ENCODE measurements at regions not wholly inside any gene's neighbourhood (a gene's known extent, or its start where the extent isn't known, plus 50 kb on each side); places are given as distances from the start of the nearest gene placed in this dataset.

DNA sequence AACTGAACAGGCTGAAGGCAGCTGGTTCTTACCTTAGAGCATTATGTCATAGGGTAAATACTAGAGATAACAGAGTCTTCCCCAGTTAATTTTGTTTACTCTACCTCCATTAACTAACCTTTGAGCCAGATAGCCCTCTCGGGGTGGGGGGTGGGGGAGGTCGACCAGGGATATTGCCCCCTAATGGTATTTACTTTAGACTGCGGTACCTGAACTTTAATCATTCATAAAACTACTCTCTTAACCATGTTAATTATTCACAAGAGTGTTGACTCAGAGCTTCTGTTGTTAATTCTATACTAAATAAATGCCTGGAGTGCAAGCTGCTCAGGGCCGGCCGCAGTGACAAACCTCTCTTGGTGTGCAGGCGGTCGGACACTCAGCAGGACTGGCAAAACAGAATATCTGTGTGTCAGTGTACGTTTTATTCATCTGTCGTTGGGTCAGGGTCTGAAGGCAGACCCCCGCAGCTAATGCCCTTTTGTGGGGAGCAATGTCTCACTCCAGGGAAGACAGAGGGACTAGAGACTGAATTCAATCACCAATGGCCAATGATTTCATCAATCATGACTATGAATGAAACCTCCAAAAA lies 152.4 kb upstream of the COL21A1 start:
- no peak overlapping the region for H3K4me3 ChIP-seq (ENCODE audit: insufficient read length, low read depth)
- H3K27me3 ChIP-seq (ENCODE audit: insufficient read depth, insufficient read length): no peaks in the 10 kb centered on the region
- no peaks in the 10 kb centered on the region for H3K36me3 ChIP-seq (ENCODE audit: insufficient read depth, insufficient read length, low read length)
- DNase-seq (ENCODE audit: low read depth, low spot score): no peak
- no peak for TF ChIP-seq SUZ12 (IDR thresholded peaks at IDR 0.05; ENCODE audit: extremely low read depth, insufficient read depth, insufficient read length)
- TF ChIP-seq YY1 (IDR thresholded peaks at IDR 0.05; ENCODE audit: insufficient read depth, insufficient read length): no peak
- TF ChIP-seq ZNF274 (IDR thresholded peaks at IDR 0.05; ENCODE audit: low read depth, low read length): no peak
- no peaks in the 10 kb centered on the region for H3K4me1 ChIP-seq (ENCODE audit: insufficient read depth, insufficient read length)
- no peak overlapping the region for H3K9ac ChIP-seq (ENCODE audit: insufficient read length, low read depth)
- H3K9me3 ChIP-seq (ENCODE audit: insufficient read depth, low read length): no peaks in the 10 kb centered on the region

- no peaks in the 10 kb centered on the region for H3K27me3 ChIP-seq (ENCODE audit: insufficient read depth, insufficient read length)
- no peak for DNase-seq (ENCODE audit: low read depth, low spot score)
- H3K4me1 ChIP-seq (ENCODE audit: insufficient read depth, insufficient read length): no peaks in the 10 kb centered on the region
- no peak overlapping the region for H3K9ac ChIP-seq (ENCODE audit: insufficient read length, low read depth)
- no peaks in the 10 kb centered on the region for H3K9me3 ChIP-seq (ENCODE audit: insufficient read depth, low read length)
- no peak overlapping the region for H3K4me3 ChIP-seq (ENCODE audit: insufficient read length, low read depth)
- no peaks in the 10 kb centered on the region for H3K36me3 ChIP-seq (ENCODE audit: insufficient read depth, insufficient read length, low read length)
- TF ChIP-seq YY1 (IDR thresholded peaks at IDR 0.05; ENCODE audit: insufficient read depth, insufficient read length) (no peak), ZNF274 (IDR thresholded peaks at IDR 0.05; ENCODE audit: low read depth, low read length) (no peak), SUZ12 (IDR thresholded peaks at IDR 0.05; ENCODE audit: extremely low read depth, insufficient read depth, insufficient read length) (no peak)
These were observed 151.9 kb upstream of the COL21A1 start for GRCh38 chr6:56399250-56399671.

DNA sequence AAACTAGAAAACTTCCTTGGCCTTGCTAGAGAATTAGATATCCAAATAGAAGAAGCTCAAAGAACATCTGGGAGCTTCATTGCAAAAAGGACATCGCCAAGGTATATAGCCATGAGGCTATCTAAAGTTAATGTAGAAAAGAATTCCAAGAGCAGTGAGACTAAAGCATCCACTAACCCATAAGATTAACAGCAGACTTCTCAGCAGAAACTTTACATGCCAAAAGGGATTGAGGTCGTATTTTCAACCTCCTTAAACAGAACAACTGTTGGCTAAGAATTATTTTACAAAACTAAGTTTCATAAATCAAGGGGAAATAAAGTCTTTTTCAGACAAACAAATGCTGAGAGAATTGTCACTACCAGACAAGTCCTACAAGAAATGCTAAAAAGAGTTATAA lies 149.1 kb upstream of the COL21A1 start:
- Histone ChIP-seq H3K9ac (ENCODE audit: insufficient read length, low read depth) (no peak overlapping the region), H3K36me3 (ENCODE audit: insufficient read depth, insufficient read length, low read length) (no peaks in the 10 kb centered on the region), H3K27me3 (ENCODE audit: insufficient read depth, insufficient read length) (no peaks in the 10 kb centered on the region), H3K9me3 (ENCODE audit: insufficient read depth, low read length) (no peaks in the 10 kb centered on the region), H3K4me1 (ENCODE audit: insufficient read depth, insufficient read length) (no peaks in the 10 kb centered on the region), H3K4me3 (ENCODE audit: insufficient read length, low read depth) (no peak overlapping the region)
- DNase-seq (ENCODE audit: low read depth, low spot score): no peak
- TF ChIP-seq YY1 (IDR thresholded peaks at IDR 0.05; ENCODE audit: insufficient read depth, insufficient read length): no peak
- no peak for TF ChIP-seq SUZ12 (IDR thresholded peaks at IDR 0.05; ENCODE audit: extremely low read depth, insufficient read depth, insufficient read length)
- TF ChIP-seq ZNF274 (IDR thresholded peaks at IDR 0.05; ENCODE audit: low read depth, low read length): no peak

DNA sequence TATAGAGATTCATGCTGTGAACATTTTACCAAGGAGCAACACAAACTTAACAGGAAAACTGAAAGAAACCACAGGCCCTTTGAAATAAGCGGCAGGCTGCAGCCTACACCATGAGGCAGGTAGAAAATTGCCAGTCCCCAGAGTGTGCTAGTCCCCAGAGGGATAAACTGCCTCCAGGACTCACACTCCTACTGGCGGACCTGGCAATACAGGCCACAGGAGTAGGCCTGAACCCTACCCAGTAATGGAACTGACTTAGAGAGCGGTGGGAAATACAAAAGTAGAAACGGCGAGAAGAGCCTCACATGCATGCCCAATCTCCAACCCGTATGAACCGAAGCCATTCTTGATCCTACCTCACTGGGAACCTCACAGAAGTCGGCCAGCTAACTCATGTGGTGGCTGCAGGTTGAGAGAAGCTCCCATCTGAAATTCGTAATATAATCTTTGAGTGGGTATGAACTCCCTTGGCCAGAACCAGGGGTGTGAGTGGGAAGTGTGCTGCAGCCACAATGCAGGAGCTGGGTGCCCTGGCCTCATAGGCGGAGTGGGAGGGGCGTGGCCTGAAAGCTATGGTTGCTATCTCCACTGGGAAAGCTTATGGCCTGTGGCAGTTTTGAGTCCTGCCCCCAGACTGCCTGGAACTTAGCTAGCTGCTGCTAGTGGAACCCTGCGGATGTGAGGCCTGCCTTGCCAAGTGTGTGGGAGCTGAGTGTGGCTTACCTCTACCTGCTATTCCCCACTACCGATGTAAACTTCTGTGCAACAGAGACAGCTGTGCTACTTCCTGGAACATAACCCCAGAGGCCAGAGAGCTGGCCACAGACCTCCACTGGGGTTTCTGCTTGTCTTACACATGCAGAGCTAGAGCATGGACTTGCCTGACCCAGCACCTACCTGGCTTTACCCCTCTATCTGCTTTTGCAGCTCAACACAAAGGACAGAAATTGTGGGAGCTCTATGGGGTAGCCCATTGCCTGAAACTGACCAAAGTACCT lies 146.5 kb upstream of the COL21A1 start:
- no peak for DNase-seq (ENCODE audit: low read depth, low spot score)
- no peak overlapping the region for H3K9ac ChIP-seq (ENCODE audit: insufficient read length, low read depth)
- no peak for TF ChIP-seq SUZ12 (IDR thresholded peaks at IDR 0.05; ENCODE audit: extremely low read depth, insufficient read depth, insufficient read length)
- TF ChIP-seq YY1 (IDR thresholded peaks at IDR 0.05; ENCODE audit: insufficient read depth, insufficient read length): no peak
- TF ChIP-seq ZNF274 (IDR thresholded peaks at IDR 0.05; ENCODE audit: low read depth, low read length): no peak

GRCh38 chr6:56388415-56388755 lies 141.0 kb upstream of the COL21A1 start:
- no peak for TF ChIP-seq ZNF274 (IDR thresholded peaks at IDR 0.05; ENCODE audit: low read depth, low read length)
- TF ChIP-seq SUZ12 (IDR thresholded peaks at IDR 0.05; ENCODE audit: extremely low read depth, insufficient read depth, insufficient read length): no peak
- no peak for TF ChIP-seq YY1 (IDR thresholded peaks at IDR 0.05; ENCODE audit: insufficient read depth, insufficient read length)
- DNase-seq (ENCODE audit: low read depth, low spot score): no peak
- no peaks in the 10 kb centered on the region for H3K9me3 ChIP-seq (ENCODE audit: insufficient read depth, low read length)

More for the DNA sequence above, 146.5 kb upstream of the COL21A1 start:
- H3K4me3 ChIP-seq (ENCODE audit: insufficient read length, low read depth): no peak overlapping the region
- no peaks in the 10 kb centered on the region for H3K27me3 ChIP-seq (ENCODE audit: insufficient read depth, insufficient read length)
- H3K9me3 ChIP-seq (ENCODE audit: insufficient read depth, low read length): no peaks in the 10 kb centered on the region
- H3K4me1 ChIP-seq (ENCODE audit: insufficient read depth, insufficient read length): no peaks in the 10 kb centered on the region
- no peaks in the 10 kb centered on the region for H3K36me3 ChIP-seq (ENCODE audit: insufficient read depth, insufficient read length, low read length)

DNA sequence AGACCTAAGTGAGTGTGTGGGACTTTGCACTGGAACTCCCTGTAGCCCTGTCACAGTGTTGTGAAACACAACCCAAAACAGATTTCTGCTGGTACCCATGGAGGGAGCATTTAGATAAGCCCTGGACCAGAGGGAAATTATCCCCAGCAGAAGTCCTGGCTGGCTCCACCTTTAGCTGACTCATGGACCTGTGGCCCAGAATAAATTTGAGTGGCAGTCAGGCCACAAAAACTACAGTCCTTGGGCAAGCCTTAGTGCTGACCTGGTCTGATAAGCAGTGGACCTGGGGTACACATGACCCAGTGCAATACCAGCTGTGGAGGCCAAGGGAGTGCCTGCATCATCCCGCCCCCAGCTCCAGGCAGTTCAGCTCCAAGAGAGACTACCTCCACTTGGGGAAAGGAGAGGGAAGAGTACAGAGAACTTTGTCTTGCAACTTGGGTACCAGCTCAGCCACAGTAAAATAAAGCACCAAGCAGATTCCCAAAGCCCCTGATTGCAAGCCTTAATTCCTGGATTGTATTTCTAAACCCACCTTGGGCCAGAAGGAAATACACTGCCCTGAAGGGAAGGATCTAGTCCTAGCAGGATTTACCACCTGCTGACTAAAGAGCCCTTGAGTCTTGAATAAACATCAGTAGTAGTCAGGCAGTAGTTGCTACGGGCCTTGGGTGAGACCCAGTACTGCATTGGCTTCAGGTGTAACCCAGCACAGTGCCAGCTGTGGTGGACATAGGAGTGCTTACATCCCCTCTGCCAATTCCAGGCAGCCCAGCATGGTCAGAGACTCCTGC lies 140.4 kb upstream of the COL21A1 start:
- H3K9ac ChIP-seq (ENCODE audit: insufficient read length, low read depth): no peak overlapping the region
- H3K36me3 ChIP-seq (ENCODE audit: insufficient read depth, insufficient read length, low read length): no peaks in the 10 kb centered on the region
- no peak for TF ChIP-seq ZNF274 (IDR thresholded peaks at IDR 0.05; ENCODE audit: low read depth, low read length)
- TF ChIP-seq SUZ12 (IDR thresholded peaks at IDR 0.05; ENCODE audit: extremely low read depth, insufficient read depth, insufficient read length): no peak
- TF ChIP-seq YY1 (IDR thresholded peaks at IDR 0.05; ENCODE audit: insufficient read depth, insufficient read length): no peak
- H3K9me3 ChIP-seq (ENCODE audit: insufficient read depth, low read length): no peaks in the 10 kb centered on the region
- no peaks in the 10 kb centered on the region for H3K27me3 ChIP-seq (ENCODE audit: insufficient read depth, insufficient read length)
- H3K4me1 ChIP-seq (ENCODE audit: insufficient read depth, insufficient read length): no peaks in the 10 kb centered on the region
- DNase-seq (ENCODE audit: low read depth, low spot score): no peak
- no peak overlapping the region for H3K4me3 ChIP-seq (ENCODE audit: insufficient read length, low read depth)

More at GRCh38 chr6:56388415-56388755, 141.0 kb upstream of the COL21A1 start:
- Histone ChIP-seq H3K36me3 (ENCODE audit: insufficient read depth, insufficient read length, low read length) (no peaks in the 10 kb centered on the region), H3K4me3 (ENCODE audit: insufficient read length, low read depth) (no peak overlapping the region), H3K4me1 (ENCODE audit: insufficient read depth, insufficient read length) (no peaks in the 10 kb centered on the region), H3K9ac (ENCODE audit: insufficient read length, low read depth) (no peak overlapping the region), H3K27me3 (ENCODE audit: insufficient read depth, insufficient read length) (no peaks in the 10 kb centered on the region)
